Left colon (tissue), 2 donors: ENCODE measurements at regions not wholly inside any gene's neighbourhood (a gene's known extent, or its start where the extent isn't known, plus 50 kb on each side); places are given as distances from the start of the nearest gene placed in this dataset.
"Not testable (repeated sequence)": the region's sequence is repeated elsewhere in the genome, so short reads cannot be mapped to it uniquely, and the experiment has no call there.

ENCODE experiments used
- ATAC-seq: fragments of 200-7000 bp; cut with Tn5 transposase; one replicate; pipeline ENCODE4 v1.9.1; 2020; ENCODE audit warnings: mild to moderate bottlenecking, moderate library complexity
- DNase-seq, 2 donors: peaks; one replicate each; pipeline ENCODE4 v3.0.0-alpha.2; 2020
- intact Hi-C, 2 donors: fragments of 100-400 bp; cut with DNase I in 1 of 2; cut with micrococcal nuclease in 1 of 2; formaldehyde crosslinking; loops; one replicate each; pipeline versions ENCODE4 v1.11.2 to v1.14.0; 2022; cut with DNase I, micrococcal nuclease
- donor health status: DM: no; HTN: no; CAD: no.
- donor health status: DM: yes; HTN: yes; CAD: no.

DNA sequence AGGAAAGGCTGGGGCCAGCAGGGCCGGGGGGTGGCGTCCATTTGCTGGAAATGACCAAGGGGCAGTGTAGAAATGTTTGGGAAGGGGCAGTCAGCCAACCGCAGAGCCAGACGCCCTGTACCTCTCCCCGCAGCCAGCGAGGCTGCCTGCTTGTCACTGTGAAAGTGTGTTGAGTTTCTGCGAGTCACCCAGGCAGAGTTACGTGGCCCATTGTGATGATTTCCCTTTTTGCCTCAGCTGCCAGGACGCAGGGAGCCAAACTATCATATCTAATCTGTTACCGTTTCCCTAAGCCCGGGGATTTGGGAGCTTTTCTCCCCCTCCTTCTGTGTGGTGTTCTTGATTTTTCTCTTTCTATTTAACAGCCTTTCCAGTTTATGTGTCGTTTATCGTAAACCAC, 67.9 kb upstream of the STX16 start:
- ATAC-seq (no peak), DNase-seq (no peak)
- intact Hi-C loops = no loop called here

DNA sequence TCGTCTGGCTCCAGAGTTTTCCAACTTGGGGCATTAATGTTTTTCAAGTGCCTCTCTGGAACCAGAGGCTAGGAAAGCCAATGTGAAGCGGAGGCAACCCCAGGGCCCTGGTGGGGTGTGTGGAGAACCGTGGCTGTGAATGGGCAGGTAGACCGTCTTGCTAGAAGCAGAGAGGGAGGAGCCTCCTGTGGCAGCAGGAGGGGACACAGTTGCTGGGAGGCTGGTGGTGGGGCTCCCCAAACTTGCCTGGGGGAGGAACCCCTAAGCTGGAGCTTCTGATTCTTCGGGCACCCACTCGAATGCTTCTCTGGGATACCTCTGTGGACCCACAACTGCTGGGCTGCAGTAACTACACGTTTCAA, 65.3 kb upstream of the APCDD1L start:
- DNase-seq (no peak), ATAC-seq (no peak)
- intact Hi-C loops = no loop called here

DNA sequence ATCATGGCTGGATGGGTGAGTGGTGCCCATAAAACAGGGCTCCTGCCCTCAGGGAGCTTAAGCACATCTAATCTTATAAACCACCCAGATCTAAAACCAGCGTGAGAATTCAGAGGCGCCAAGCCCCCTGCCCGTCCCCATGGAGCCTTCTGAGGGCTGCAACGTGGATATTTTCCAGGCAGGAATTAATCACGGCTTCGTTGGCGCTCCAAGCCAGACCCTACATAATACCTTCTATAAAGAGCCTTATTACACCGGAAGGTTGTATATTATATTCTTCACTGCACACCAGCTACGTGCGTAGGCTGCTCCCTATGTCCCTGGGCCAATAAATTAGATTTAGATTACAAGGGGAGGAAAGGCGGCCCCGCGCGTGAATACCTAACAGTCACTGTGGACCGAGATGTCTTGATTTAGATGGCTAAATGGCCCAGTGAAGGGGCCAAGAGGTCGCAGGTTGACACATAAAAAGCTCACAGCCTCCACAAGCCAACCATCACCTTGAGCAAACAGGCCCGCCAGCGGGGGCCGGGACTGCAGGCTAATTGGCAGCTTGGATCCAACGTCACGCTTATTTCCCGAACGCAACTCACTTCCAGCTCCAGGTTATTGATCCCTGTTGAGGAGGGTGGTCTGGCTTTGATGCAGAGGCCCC, 64.7 kb upstream of the APCDD1L start:
- intact Hi-C loops = no loop called here
- no peak for DNase-seq

DNA sequence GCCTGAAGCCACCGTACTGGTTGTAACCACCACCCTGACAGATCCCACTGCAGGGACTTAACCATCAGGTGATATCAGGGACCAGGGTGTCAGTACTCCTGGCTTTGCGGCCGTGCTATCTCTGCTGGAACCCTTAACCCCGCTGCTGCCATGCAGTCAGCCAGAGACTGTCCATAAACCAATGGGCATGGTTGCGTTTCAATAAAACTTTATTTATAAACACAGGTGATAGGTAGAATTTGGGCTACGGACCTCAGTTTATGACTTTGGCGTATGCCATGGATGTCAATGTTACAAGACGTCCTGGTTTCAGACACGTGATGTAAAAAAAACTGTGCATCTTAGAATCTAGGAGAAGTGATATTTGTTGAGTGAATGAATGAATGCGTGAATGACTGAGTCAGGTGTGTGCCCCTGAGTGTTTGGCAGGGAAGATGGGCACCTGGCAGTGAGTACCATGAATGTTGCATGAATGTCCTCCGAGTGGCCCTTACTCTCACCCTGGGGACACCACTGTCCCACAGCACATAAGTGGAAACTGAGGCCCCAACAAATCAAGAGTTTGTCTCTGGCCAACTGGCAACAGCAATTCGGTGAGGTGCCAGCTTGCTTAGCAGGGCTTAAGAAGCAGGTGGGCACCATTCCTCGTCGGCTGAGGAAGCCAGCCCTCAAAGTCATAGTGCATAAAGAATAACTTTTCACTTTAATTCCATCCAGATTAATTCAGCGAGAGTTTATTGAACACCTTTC, 64.0 kb upstream of the APCDD1L start:
- no peak for DNase-seq
- intact Hi-C loops = no loop called here
- no peak for ATAC-seq

More for the DNA sequence above, 64.7 kb upstream of the APCDD1L start:
- ATAC-seq = no peak

DNA sequence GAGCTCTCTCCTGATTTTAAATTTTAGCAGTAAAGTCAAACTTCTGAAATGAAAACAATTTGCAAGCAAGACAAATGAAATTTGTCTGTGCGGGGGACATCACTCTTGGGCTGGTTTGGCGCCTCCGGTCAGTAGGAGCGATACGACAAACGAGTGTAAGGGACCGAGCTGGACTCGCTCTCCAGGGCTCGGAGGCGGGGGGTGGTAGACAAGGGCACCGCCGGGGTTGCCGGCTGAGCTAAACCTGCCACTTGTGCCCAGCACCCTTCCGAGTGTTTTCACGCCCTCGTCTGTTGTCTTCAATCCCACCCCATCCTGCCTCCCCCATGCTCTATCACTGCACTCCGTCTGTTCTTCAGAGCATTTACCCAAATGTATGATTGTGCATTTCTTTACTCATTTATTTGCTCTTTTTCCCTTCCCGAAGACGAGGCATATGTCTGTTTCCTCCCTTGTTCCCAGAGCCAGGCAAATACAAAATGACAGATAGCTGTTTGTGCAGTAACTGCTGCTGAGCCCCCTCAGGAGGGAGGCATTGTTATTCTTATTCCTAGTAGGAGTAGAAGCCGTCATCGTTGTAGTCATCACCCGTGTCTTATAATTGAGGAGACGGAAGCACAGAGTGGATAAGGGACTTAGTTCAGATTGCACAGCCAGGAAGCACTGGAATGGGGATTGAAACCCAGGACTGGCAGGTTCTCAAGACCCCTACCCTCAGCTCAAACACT, 62.8 kb upstream of the APCDD1L start:
- ATAC-seq (no peak), DNase-seq (no peak)
- intact Hi-C loops = no loop called here

GRCh38 chr20:58577139-58577806, 62.1 kb upstream of the APCDD1L start:
- DNase-seq = no peak
- ATAC-seq = no peak
- intact Hi-C loops = no loop called here

GRCh38 chr20:58576603-58576970, 61.4 kb upstream of the APCDD1L start:
- no peak for DNase-seq
- intact Hi-C loops = no loop called here
- ATAC-seq = no peak

- ATAC-seq (no peak), DNase-seq (no peak)
- intact Hi-C loops = no loop called here
Observed at GRCh38 chr20:58575776-58576602, 60.8 kb upstream of the APCDD1L start.

GRCh38 chr20:58574469-58574868, 59.3 kb upstream of the APCDD1L start:
- no peak for ATAC-seq
- intact Hi-C loops = no loop called here

GRCh38 chr20:58573986-58574385, 58.8 kb upstream of the APCDD1L start:
- intact Hi-C loops = no loop called here
- ATAC-seq (no peak), DNase-seq (no peak)

More at GRCh38 chr20:58574469-58574868, 59.3 kb upstream of the APCDD1L start:
- DNase-seq = no peak

DNA sequence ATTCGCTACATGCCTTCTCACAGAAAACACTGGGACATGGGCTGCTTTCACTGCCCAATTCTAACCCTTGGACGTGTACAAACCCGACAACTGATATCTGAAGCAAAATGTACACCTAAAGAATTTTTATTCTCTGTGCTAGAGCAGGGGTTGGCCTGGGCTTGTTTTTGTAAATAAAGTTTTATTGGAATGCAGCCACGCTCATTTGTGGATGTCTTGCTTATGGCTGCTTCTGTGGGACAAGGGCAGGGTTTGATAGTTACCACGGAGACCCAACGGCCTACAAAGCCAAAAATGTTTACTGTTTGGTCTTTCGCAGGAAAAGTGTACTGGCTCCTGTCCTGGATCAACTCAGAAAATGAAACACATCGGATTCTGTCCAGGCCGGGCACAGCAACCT, 58.1 kb upstream of the APCDD1L start:
- ATAC-seq (no peak), DNase-seq (no peak)
- intact Hi-C loops = no loop called here

GRCh38 chr20:58572428-58572763, 57.2 kb upstream of the APCDD1L start:
- intact Hi-C loops, ATAC-seq, DNase-seq: not testable (repeated sequence)

DNA sequence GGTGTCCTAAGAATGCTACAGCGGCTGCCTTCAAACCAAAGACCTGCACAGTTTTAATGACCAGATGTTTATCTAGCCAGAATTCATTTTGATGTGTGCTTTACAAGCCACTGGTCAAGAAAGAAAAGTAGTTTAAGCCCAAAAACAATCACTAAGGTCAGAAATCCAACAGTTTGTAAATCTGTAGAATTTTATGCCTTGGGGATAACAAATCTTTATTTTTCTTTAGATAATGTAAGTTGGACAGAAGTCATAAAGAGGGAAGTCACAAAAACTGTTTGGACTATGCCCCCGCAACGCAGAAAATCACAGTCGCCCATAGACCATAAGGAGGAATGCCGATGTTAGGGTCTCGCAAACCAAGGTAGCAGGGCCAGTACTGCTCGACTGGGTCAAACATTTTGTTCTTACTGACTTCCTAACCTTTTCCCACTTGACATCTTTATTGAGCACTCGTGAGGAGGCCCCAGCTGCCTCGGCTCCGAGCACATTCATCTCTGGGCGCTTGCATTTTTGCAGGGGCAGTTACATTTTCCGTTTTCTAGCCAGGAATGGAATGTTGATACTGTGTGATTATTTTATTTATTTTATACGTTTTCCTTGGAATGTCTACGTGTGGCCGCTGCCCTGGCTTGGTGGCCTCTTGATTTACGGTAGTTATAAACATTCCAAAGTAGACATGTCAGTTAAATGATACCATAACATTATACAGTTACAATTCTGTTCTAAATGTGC, 56.7 kb upstream of the APCDD1L start:
- ATAC-seq = peak; percentile 58
- intact Hi-C loops = no loop called here
- DNase-seq = no peak

DNA sequence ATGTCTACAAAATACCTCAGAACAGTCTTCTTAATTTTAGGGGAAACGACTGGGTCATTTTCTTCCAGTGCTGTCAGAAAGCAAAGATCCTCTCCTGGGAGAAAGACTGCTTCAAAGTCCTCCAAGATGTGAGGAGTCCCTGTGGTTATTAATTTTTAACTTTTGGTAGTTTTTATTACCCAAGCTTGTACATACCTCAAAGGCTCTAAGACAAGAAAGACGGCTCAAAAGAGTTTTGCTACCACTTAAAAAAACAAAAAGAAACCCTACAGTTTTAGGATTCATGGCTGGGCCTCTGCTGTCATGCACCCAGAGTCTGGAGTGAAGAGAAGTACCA, 56.1 kb upstream of the APCDD1L start:
- intact Hi-C loops = no loop called here
- DNase-seq (no peak), ATAC-seq (peak; percentile 78)

GRCh38 chr20:58570204-58570859, 55.1 kb upstream of the APCDD1L start:
- intact Hi-C loops = no loop called here
- DNase-seq (no peak), ATAC-seq (no peak)

GRCh38 chr20:58569241-58570125, 54.3 kb upstream of the APCDD1L start:
- ATAC-seq (no peak), DNase-seq (no peak)
- intact Hi-C loops = no loop called here
